Ovary (tissue), 3 donors: ENCODE measurements at regions not wholly inside any gene's neighbourhood (a gene's known extent, or its start where the extent isn't known, plus 50 kb on each side); places are given as distances from the start of the nearest gene placed in this dataset.

ENCODE experiments used
- CTCF ChIP-seq, 3 donors: fragments of 450-650 bp in 2 of 3; fragments of 200-600 bp in 1 of 3; IDR thresholded peaks; one replicate each; pipeline versions ENCODE4 v1.5.1 to v1.8.0; 2016 to 2022; ENCODE audit warnings: antibody characterized with exemption in 3 of 3, mild to moderate bottlenecking in 1 of 3
- EP300 ChIP-seq: sonication (generic); formaldehyde crosslinking; IDR thresholded peaks from one replicate; pipeline ENCODE4 v1.6.1; 2017; ENCODE audit warnings: antibody characterized with exemption
- POLR2A ChIP-seq: fragments of 450-650 bp; IDR thresholded peaks from one replicate; pipeline ENCODE4 v1.6.1; 2017; ENCODE audit warnings: antibody characterized with exemption, mild to moderate bottlenecking, moderate library complexity
- donor health status: DM: no; HTN: no; CAD: no.

DNA sequence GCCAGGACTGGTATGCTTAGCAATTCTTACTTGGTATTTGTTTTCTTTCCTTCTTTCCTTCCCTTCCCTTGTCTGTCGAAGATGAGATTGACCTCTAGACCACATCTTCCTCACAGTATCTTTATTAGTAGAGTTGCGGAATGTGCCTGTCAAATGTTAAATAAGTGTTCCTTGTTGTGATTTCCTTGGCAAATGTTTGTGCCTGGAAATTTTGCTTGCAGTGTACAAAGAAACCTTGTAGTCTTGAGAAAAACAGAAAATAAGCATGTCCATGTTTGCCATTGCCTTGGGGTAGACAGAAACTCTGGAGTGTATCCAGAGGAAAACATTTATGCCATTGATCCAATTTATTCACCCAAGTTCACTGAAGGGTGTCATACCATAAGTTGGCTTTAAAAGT is 79.5 kb upstream of the ZNF385D start:
- TF ChIP-seq CTCF (IDR thresholded peaks at IDR 0.05) = no peak
- no peak for TF ChIP-seq EP300
- TF ChIP-seq POLR2A = no peak
